Skeletal muscle cell (primary cell): ENCODE measurements at regions not wholly inside any gene's neighbourhood (a gene's known extent, or its start where the extent isn't known, plus 50 kb on each side); places are given as distances from the start of the nearest gene placed in this dataset.
A peak's percentile ranks its signal among the peaks of the same experiment; 100 is the strongest.
"Not testable (repeated sequence)": the region's sequence is repeated elsewhere in the genome, so short reads cannot be mapped to it uniquely, and the experiment has no call there.

Experiments
- DNase-seq: peaks from one replicate; pipeline ENCODE4 v3.0.0-alpha.2; 2010; ENCODE audit warnings: low read depth
- H3K4me3 ChIP-seq: 2 replicates; pipeline ENCODE4 v1.5.1; 2011; ENCODE audit warnings: low read depth, mild to moderate bottlenecking, control low read depth, low read length, moderate library complexity

DNA sequence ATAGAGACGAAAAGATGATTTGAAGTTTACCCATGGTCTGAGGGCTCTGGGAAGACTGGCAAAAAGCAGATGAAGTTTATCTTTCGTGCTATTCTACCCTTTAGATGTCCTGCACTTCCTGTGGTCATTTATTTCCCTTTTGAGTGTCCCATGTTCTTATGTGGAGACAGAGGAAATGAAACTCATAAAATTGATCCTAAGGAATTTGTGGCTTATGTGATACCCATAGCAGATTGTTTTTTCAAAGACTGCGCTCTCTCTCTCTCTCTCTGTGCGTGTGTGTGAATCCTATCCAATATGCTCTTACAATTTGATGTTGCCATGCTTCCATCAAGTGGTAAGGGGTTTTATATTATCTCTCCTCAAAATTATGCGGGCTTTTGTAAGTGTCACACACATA, 607.5 kb upstream of the DPPA4 start:
- no peak for DNase-seq
- no peak overlapping the region for H3K4me3 ChIP-seq

DNA sequence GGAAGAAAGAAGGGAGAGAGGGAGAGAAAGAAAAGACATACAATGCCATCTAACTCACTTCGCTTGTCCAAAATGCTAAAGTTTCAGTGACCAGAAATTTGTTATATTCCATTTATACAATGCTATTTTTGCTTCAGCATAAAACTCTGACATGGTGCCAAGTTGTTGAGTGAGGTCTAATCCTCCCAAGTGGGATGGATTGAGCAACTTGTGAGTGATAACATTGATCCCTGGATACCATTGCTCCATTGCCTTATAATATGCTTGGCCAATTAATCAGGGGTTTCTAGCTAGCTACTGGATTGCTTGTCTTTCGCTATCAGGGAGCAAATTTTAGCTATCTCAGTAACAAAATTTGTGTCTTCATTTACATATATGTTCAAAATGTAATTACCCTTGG, 615.6 kb upstream of the DPPA4 start:
- H3K4me3 ChIP-seq, result no peak overlapping the region
- DNase-seq, result peak; percentile 33

DNA sequence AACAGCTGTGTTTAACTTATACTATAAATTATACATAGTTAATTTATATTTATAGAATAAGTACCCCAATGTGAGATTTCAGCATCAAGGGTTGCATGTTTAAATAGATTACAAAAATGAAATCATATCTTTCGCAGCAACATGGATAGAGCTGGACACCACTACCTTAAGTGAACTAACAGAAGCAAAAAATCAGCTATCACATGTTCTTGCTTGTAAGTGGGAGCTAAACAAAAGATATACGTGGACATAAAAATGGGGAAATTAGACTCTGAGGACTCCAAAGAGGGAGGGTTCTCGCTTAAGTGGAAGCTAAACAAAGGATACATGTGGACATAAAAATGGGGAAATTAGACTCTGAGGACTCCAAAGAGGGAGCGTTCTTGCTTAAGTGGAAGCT, 626.5 kb upstream of the DPPA4 start:
- DNase-seq, result no peak
- no peak overlapping the region for H3K4me3 ChIP-seq

DNA sequence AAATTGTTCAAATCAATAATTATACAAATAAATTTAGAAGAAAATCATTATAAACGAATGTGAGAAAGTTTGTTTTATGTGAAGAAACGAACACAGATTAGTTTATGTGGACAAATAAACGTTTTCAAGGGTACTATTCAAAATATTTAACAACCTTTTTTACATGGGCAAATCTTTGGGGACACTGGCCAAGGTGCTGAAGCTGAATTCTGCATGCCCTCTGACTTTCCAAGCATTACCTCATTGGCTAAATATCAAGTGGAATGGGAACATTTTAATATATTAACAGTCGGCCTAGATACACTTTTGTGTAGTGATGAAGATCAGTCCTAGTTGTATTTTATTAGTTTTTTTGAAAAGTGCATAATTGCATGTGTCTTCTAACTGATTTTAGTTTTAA, 636.4 kb upstream of the DPPA4 start:
- H3K4me3 ChIP-seq, result no peak overlapping the region
- DNase-seq, result no peak

DNA sequence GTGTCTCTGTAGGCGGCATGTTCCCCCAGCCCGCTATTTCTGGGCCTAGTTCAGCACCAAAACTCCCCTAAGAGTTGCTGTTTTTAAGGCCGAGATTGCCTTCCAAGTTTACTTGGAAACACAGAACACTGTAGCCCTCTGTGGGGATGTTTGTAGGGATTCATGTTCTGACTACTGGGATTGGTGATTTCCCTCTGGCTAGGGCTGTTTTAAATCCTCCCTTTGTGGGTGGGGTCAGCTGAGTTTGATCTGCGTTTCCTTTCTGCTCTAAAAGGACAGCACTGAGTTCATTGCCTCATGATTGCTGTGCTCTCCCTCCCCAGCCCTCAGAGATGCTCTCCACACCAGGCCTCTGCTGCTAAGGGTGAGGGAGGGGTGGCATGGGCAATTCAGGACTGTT, 640.6 kb upstream of the DPPA4 start:
- DNase-seq, result no peak
- H3K4me3 ChIP-seq, result no peak overlapping the region

DNA sequence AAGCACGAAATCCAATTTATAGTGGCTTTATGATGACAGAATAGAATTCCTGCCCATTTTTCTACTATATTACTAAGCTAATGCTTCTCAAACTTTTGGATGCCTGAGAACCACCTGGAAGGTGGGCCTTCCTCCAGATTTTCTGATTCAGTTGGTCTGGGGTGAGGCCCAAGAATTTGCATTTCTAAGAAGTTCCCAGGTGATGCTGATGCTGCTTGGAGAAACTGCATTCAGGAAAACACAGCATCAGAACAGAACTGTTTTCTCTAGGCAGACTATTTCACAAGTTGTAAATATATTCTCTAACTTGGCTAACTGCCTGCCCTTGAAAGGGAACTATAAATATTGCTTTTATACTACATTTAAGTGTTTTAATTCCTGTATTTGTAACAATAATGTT, 644.9 kb upstream of the DPPA4 start:
- DNase-seq, result no peak
- H3K4me3 ChIP-seq, result no peak overlapping the region

DNA sequence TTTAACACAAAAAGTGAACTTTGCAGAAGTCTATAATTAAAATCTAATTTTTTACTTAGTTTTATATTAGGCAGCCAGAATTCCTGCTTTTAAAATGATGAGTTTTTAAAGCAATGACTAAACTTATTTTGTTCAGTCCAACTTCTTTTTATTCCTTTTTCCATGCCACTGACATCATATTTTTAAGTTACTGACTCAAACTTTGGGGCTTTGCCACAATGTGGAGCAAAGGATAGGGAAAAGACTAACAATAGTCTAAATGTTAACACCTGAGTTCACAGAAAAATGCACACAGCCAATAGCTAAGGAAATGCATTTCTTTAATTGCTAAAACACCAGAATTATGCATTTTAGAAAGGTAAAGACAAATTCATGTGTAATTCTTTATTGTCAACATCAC, 647.6 kb upstream of the DPPA4 start:
- DNase-seq, result no peak
- no peak overlapping the region for H3K4me3 ChIP-seq

DNA sequence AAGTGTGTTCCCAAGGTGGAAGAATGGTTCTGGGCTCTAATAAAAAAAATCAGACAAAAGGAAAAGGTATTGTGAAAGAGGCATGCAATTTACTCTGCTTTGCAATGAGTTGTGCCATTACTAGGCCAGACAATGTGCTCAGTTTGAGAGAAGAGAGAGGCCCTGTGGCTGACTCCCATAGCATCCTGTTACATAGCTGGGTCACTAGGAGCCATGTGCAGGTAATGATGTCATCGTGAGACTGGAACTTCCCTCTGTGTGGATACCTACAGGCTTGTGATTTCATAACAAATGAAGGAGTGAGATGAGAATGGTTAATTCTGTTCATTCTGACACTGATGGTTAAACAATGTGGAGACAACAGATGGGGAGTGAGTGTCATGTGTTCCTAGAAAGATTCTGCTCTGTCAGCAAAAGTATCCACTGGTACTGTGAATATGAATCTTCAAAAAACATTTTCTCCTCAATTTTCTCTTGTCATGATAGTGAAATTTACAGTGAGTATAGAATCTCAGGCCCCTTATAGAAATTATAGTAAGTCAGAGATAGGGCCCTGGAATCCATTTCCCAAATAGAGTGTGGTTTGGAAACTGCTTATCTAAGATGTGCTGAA, 648.7 kb upstream of the DPPA4 start:
- DNase-seq, result no peak
- H3K4me3 ChIP-seq, result no peak overlapping the region

DNA sequence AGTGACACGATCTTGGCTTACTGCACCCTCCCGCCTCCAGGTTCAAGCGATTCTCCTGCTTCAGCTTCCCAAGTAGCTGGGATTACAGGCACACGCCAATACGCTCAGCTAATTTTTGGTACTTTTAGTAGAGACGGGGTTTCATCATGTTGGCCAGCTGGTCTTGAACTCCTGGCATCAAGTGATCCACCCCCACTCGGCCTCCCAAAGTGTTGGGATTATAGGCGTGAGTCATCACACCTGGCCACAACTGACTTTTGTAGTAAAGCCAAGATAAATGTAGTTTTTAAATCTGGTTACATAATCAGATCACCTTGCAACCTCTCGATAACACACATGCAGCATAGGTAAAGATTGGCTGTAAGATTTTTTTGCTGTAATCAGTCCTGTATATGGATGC, 657.5 kb upstream of the DPPA4 start:
- no peak overlapping the region for H3K4me3 ChIP-seq
- no peak for DNase-seq

DNA sequence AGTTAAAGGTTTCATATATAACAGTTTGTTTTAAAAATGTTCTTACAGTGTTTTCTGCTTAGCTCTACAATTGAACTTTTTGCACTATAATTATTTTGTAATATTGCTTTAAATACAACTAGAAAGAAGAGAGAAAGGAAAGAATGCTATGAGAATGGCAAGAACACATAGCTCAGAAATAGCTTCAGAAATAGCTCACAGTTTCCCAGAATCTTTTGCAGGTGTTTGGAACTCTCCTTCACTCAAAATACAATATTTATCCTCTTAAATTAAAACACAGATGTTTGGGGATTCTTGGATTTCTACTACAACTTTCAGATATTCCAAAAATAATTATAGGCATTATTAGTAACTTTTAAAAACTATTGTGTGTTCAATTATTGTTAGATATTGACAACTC, 658.0 kb upstream of the DPPA4 start:
- no peak for DNase-seq
- no peak overlapping the region for H3K4me3 ChIP-seq

DNA sequence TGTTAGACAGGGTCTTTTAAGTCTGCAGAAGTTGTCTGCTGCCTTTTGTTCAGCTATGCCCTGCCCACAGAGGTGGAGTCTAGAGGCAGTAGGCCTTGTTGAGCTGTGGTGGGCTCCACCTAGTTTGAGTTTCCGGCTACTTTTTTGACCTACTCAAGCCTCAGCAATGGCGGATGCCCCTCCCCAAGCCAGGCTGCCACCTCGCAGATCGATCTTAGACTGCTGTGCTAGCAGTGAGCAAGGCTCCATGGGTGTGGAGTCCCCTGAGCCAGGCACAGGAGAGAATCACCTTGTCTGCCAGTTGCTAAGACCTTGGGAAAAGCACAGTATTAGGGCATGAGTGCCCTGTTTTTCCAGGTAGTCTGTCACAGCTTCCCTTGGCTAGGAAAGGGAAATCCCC, 664.6 kb upstream of the DPPA4 start:
- not testable (repeated sequence) for DNase-seq, H3K4me3 ChIP-seq

DNA sequence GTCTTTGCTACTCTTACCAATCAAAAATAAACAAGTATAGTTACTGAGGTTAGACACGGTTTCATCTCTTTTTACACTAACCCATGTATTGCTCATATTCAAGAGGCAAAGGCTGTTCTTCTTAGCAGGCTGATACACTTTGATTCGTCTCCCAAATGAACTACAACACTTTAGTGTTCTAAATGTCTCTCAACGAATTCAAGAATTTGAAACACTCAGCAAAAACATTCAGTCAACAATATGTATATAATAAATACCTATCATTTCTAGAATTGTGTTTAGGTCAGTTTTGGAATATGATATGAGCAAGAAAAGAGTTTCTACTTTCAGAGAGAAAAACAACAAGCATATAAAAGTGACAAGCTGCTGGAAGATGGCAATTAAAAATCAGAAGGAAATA, 669.6 kb upstream of the DPPA4 start:
- DNase-seq, result no peak
- no peak overlapping the region for H3K4me3 ChIP-seq

DNA sequence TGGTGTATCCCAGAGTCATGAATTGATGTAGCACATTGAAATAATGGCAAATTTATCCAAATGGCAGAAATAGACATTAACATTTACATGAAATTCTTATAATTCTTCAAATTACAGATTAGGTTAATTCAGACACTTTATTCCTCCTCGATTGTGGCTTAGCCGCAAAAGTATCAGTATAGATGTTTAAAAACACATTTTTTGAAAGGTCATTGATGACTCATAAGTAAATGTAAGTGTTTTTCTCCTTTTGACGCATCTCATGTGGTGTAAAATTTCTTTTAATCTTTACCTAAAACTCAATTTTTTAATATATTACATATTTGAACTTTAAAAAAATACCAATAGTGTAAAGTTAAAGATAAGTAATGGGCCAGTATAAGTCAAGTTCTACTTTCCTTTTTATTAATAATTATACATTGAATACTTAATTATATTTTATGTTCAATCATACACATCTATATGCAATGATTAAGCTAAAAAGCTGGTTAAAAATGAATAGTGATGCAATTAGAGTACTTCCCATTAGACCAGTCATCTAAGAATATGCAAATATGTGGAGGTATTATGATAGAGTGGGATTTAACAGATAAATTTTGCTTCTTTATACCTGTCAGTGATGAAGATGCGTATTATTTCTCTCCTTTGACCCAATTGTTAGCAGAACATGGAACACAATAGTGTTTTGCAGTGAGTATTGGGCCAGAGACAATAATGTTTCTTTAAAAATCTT, 678.1 kb upstream of the DPPA4 start:
- H3K4me3 ChIP-seq, result no peak overlapping the region
- no peak for DNase-seq

DNA sequence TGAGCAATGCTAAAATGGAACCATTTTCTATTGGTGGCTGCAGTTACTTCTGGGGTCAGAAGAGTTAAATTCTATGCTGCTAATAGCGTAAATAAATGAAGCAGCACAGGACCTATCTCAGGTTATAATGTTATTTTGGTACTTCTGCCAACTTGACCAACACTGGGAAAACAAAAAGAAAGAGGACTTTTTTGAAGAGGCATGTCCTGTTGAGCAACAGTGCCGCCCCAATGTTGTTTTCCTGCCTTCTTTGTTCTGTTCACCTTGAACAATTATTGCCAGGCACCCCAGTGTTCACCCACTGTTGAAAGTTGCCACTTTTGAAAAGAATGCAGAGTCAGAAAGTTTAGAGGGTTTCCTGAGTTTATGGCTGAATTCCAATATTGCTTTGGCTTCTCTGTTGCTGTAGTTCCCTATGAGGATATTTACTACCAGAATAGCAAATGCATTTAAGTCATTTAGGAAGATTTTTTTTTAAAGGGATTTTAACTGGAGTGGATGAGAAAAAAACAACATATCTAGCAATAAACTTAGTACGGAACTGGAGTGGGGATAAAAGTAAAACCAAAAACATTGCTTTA, 679.0 kb upstream of the DPPA4 start:
- H3K4me3 ChIP-seq, result no peak overlapping the region
- DNase-seq, result no peak

DNA sequence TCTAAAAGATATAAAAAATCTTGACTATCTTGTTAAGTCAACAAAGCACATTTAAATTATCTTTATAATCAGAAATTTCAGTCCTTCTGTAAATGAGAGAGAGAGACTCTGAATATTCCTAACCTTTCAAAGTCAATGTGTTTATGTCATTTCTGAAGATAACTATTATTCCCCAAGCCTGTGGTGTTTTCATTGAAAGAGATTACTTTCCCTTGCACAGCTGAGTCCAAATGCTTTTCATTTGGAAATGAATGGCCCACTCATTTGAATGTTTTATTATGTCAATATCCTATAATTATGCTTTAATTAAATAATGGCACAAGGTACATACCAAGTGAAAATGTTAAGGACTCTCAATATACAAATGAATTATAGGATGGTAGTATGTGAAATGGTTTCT, 680.0 kb upstream of the DPPA4 start:
- DNase-seq, result no peak

DNA sequence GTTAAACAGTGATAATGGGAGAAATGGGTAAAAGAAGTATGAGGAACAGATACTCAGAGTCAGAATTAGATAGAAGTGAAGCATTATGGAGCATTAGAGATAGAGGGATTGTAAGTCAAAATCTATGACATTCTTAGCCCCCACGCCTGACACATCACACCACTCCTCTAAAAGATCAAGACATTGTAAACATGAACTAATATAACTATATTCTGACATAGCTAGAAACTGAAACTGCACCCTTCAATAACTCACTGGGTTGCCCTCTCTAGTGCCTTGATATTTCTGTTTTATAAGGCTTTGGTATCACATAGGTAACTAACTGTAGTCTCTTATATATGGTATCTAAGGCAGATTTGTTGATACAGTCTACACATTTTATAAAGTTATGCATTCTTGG, 684.3 kb upstream of the DPPA4 start:
- no peak for DNase-seq
- H3K4me3 ChIP-seq, result no peak overlapping the region

More for the DNA sequence above, 680.0 kb upstream of the DPPA4 start:
- no peak overlapping the region for H3K4me3 ChIP-seq

DNA sequence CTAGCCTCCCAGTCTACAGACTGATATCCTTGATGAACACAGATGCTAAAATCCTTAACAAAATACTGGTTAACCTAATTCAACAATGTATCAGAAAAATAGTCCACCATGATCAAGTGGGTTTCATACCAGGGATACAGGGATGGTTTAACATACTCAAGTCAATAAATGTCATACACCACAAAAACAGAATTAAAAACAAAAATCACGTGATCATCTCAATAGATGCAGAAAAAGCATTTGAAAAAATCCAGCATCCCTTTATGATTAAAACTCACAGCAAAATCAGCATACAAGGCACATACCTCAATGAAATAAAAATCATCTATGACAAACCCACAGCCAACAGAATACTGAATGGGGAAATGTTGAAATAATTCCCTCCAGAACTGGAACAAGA, 685.7 kb upstream of the DPPA4 start:
- H3K4me3 ChIP-seq, DNase-seq: not testable (repeated sequence)

DNA sequence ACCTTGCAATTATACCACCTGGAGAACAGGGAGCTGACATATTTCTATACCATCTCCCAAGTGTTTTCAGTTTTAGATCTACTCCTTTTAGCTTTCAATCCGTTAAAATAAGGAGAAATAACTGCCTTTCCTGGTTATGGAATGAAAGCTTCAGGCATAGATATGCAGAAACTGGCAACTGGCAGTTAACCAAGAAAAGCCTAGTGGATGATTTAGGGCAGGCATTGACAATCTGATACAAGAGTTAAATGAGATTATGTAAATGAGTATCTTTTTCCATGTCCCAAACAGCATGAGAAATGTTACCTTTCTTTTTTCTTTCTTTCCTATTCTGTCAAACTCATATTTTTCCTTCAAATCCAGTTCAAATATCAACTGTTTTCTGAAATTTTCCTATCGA, 689.1 kb upstream of the DPPA4 start:
- H3K4me3 ChIP-seq, result no peak overlapping the region
- no peak for DNase-seq

DNA sequence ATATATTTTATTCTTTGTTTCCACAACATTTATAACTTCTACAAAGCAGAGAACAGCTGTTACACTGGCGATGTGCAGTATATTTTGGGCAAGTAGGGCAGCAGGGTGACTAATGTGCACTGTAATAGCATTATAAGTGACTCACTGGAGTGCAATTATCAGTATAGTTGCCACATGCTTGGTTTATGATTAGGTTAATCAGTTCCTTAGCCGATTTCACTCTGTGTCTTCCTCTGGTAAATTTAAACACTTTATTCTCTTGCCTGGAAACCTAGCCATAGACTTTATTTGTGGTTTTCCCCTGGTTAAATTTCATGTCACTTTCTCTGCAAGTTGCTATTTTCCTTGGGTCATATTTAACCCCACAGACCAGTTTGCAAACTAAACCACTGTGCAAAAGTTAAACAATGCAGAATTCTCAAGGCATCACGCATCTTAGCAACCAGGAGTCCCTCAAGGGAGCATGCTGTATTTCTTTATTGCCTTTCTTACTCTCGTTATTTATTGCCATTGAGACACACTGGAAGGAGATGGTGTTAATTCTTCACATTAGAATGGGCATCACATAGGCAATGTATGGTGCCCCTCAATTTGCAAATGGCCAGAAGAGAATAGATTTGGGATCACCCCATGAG, 690.2 kb upstream of the DPPA4 start:
- peak; percentile 52 for DNase-seq
- no peak overlapping the region for H3K4me3 ChIP-seq

DNA sequence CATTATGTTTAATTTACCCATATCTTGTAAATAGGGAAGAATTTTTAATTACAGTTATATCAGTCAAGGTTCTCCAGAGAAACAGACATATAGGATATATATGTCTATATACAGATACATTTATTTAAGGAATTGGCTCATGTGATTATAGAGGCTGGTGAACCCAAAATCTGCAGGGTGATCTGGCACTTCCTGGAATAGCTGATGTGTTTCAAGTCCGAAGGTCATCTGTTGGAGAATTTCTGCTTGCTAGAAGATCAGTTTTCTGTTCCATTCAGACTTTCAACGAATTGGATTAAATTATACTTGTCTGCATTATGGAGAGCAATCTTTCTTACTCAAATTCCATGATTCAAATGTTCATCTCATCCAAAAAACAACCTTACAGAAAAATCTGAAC, 694.6 kb upstream of the DPPA4 start:
- no peak overlapping the region for H3K4me3 ChIP-seq
- no peak for DNase-seq

DNA sequence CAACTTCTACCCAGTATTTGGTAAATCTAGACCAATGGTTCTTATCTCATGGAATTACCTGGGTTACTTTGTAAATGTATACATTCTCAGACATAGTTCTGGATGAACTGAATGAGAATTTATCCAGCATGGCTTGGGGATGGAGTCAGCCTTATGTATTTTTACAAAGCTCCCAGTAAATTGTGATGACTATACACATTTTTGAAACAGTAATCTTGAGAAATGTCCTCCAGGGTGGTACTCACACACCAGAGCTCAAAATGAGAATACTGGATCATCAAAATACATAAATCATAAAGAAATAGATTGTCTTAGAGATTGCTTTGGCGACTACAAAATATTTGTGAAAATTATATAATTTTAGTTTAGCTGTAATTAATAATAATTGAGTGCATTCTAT, 722.1 kb upstream of the DPPA4 start:
- no peak overlapping the region for H3K4me3 ChIP-seq
- no peak for DNase-seq
